CD14-positive monocyte (primary cell): ENCODE measurements at regions not wholly inside any gene's neighbourhood (a gene's known extent, or its start where the extent isn't known, plus 50 kb on each side); places are given as distances from the start of the nearest gene placed in this dataset.
A peak's percentile ranks its signal among the peaks of the same experiment; 100 is the strongest.

ENCODE experiments used
- DNase-seq, 3 donors: peaks; one replicate each; pipeline ENCODE4 v3.0.0-alpha.2; 2011 to 2022
- H2AFZ ChIP-seq: 2 replicates; pipeline ENCODE4 v1.6.0; 2012; ENCODE audit warnings: mild to moderate bottlenecking, low read depth, low read length, inconsistent platforms; ENCODE audit not compliant: insufficient read depth, poor library complexity, severe bottlenecking
- H3K27ac ChIP-seq, 2 donors: 1 replicate in 1 of 2; 2 replicates in 1 of 2; pipeline ENCODE4 v1.5.1; 2012 to 2013; ENCODE audit warnings: low read length in 2 of 2, control low read depth in 1 of 2, inconsistent platforms in 1 of 2, low read depth in 1 of 2, mild to moderate bottlenecking in 1 of 2
- H3K27me3 ChIP-seq, 2 donors: one replicate each; pipeline versions ENCODE4 v1.6.0 to v1.6.1; 2011 to 2013; ENCODE audit warnings: low read length in 2 of 2; ENCODE audit not compliant: control insufficient read depth in 2 of 2, insufficient read depth in 2 of 2
- H3K36me3 ChIP-seq, 2 donors: replicated peaks in 1 of 2; 1 replicate in 1 of 2; 2 replicates in 1 of 2; pipeline versions ENCODE4 v1.5.1 to v1.6.1; 2012 to 2013; ENCODE audit warnings: low read length in 2 of 2, control low read depth in 1 of 2, inconsistent platforms in 1 of 2, mild to moderate bottlenecking in 1 of 2; ENCODE audit not compliant: insufficient read depth in 2 of 2, control insufficient read depth in 1 of 2
- H3K4me1 ChIP-seq, 2 donors: 1 replicate in 1 of 2; 2 replicates in 1 of 2; pipeline versions ENCODE4 v1.5.1 to v1.6.1; 2012 to 2013; ENCODE audit warnings: low read length in 2 of 2, control low read depth in 1 of 2, inconsistent platforms in 1 of 2, mild to moderate bottlenecking in 1 of 2, moderate library complexity in 1 of 2; ENCODE audit not compliant: insufficient read depth in 2 of 2, control insufficient read depth in 1 of 2
- H3K4me2 ChIP-seq: replicated peaks from 2 replicates; pipeline ENCODE3; 2012; ENCODE audit warnings: low read length, moderate library complexity, mild to moderate bottlenecking; ENCODE audit not compliant: poor library complexity, severe bottlenecking; ENCODE audit errors: extremely low read depth
- H3K4me3 ChIP-seq, 3 experiments: fragments of 200-600 bp in 1 of 3; sonication (generic) in 1 of 3; replicated peaks in 1 of 3; 1 replicate in 2 of 3; 2 replicates in 1 of 3; pipeline ENCODE4 v1.5.1; 2011 to 2013; ENCODE audit warnings: low read length in 3 of 3, mild to moderate bottlenecking in 3 of 3, control low read depth in 2 of 3, low read depth in 2 of 3, inconsistent platforms in 1 of 3, moderate library complexity in 1 of 3
- H3K79me2 ChIP-seq: 2 replicates; pipeline ENCODE4 v1.6.0; 2012; ENCODE audit warnings: mild to moderate bottlenecking, control low read depth, inconsistent platforms, low read length, moderate library complexity; ENCODE audit not compliant: insufficient read depth
- H3K9ac ChIP-seq: 2 replicates; pipeline ENCODE4 v1.6.0; 2017; ENCODE audit warnings: low read length, mild to moderate bottlenecking; ENCODE audit not compliant: insufficient read depth, poor library complexity, severe bottlenecking
- H3K9me3 ChIP-seq, 2 donors: replicated peaks in 1 of 2; 1 replicate in 1 of 2; 2 replicates in 1 of 2; pipeline versions ENCODE4 v1.5.1 to v1.6.1; 2012 to 2013; ENCODE audit warnings: low read length in 2 of 2, control low read depth in 1 of 2; ENCODE audit not compliant: control insufficient read depth in 1 of 2, insufficient read depth in 1 of 2
- H4K20me1 ChIP-seq: 2 replicates; pipeline ENCODE4 v1.6.0; 2012; ENCODE audit warnings: mild to moderate bottlenecking, low read length, control low read depth, moderate library complexity; ENCODE audit not compliant: insufficient read depth
- H3K27ac Mint-ChIP-seq, 7 donors: one replicate each; pipeline ENCODE4 v1.8.0; 2020; ENCODE audit warnings: mild to moderate bottlenecking in 7 of 7, mixed read lengths in 7 of 7, moderate library complexity in 6 of 7, inconsistent platforms in 2 of 7
- H3K27me3 Mint-ChIP-seq, 3 donors: one replicate each; pipeline ENCODE4 v1.8.0; 2021 to 2022; ENCODE audit warnings: low read depth in 3 of 3, mild to moderate bottlenecking in 3 of 3, mixed read lengths in 3 of 3, moderate library complexity in 3 of 3, inconsistent platforms in 1 of 3
- H3K36me3 Mint-ChIP-seq, 2 donors: one replicate each; pipeline ENCODE4 v1.8.0; 2020; ENCODE audit warnings: mixed read lengths in 2 of 2, inconsistent platforms in 1 of 2, mild to moderate bottlenecking in 1 of 2
- H3K4me1 Mint-ChIP-seq: one replicate; pipeline ENCODE4 v1.8.0; 2020; ENCODE audit warnings: mild to moderate bottlenecking, mixed read lengths
- H3K4me3 Mint-ChIP-seq, 2 donors: one replicate each; pipeline ENCODE4 v1.8.0; 2020; ENCODE audit warnings: mild to moderate bottlenecking in 2 of 2, mixed read lengths in 2 of 2, moderate library complexity in 1 of 2
- H3K9me3 Mint-ChIP-seq, 7 donors: one replicate each; pipeline ENCODE4 v1.8.0; 2020 to 2022; ENCODE audit warnings: mixed read lengths in 7 of 7, mild to moderate bottlenecking in 6 of 7, moderate library complexity in 6 of 7, inconsistent platforms in 2 of 7
- WGBS: methylation state at CpG from one replicate; pipeline ENCODE4 v1.1.5; 2013; ENCODE audit warnings: missing lambda C conversion rate; ENCODE audit not compliant: insufficient coverage; 5-methylcytosine and 5-hydroxymethylcytosine counted together
- intact Hi-C, 2 donors: fragments of 100-400 bp; cut with micrococcal nuclease; formaldehyde crosslinking; loops; one replicate each; pipeline versions ENCODE4 v1.15.0 to v1.15.1; 2023
- TF ChIP-seq, protein P1 (sequence below): fragments of 200-600 bp; IDR thresholded peaks from one replicate; pipeline ENCODE4 v1.8.0; 2022; ENCODE audit warnings: antibody characterized with exemption, mild to moderate bottlenecking

DNA sequence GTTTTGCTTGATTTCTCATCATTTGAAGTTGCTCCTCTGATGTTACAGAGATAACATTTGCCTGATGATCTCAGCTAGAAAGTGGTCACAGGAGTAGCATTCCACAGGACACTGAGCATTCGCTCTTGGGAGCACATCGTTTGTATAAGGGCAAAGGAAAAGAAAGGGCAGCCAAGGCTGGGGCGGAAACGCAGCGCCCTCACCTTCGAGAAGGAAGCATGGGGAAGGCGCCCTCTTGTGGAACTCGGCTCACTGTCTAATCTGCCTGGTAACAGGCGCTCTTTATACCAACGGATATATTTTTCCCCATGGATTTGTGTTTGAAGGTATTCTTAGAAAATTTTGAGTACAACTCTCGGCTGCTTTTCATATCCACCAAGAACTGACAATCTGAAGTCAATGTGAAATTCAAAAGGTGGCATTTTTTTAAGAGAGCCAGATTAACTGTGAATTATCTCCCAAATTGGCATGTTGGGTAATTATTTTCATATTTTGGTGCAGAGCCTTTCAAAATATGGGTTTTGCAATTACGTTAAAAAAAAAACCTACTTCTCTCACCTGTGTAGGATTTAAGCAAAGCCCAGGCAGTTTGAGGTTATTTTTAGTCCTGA is 172.7 kb downstream of the CAND1 start:
- Mint-ChIP-seq H3K4me1 (peaks cover 13% of the 10 kb centered on the region), H3K9me3 (peaks cover 0 to 7% (median 1%) of the 10 kb centered on the region in 7 donors), H3K27me3 (peaks cover 3 to 4% (median 4%) of the 10 kb centered on the region in 3 donors), H3K27ac (peak overlapping the region in 2 of 7 donors; percentile 5 to 27), H3K36me3 (no peaks in the 10 kb centered on the region), H3K4me3 (no peak overlapping the region)
- DNase-seq = peak; percentile 27 to 49 (median 34)
- Histone ChIP-seq H3K79me2 (no peaks in the 10 kb centered on the region), H4K20me1 (no peaks in the 10 kb centered on the region), H2AFZ (peak overlapping the region; percentile 39), H3K27ac (no peak overlapping the region), H3K9ac (no peak overlapping the region), H3K27me3 (no peaks in the 10 kb centered on the region), H3K4me1 (no peaks in the 10 kb centered on the region), H3K36me3 (no peaks in the 10 kb centered on the region), H3K9me3 (no peaks in the 10 kb centered on the region), H3K4me3 (no peak overlapping the region), H3K4me2 (no peak overlapping the region)
- intact Hi-C loops = no loop called here
- TF ChIP-seq, protein P1, sequence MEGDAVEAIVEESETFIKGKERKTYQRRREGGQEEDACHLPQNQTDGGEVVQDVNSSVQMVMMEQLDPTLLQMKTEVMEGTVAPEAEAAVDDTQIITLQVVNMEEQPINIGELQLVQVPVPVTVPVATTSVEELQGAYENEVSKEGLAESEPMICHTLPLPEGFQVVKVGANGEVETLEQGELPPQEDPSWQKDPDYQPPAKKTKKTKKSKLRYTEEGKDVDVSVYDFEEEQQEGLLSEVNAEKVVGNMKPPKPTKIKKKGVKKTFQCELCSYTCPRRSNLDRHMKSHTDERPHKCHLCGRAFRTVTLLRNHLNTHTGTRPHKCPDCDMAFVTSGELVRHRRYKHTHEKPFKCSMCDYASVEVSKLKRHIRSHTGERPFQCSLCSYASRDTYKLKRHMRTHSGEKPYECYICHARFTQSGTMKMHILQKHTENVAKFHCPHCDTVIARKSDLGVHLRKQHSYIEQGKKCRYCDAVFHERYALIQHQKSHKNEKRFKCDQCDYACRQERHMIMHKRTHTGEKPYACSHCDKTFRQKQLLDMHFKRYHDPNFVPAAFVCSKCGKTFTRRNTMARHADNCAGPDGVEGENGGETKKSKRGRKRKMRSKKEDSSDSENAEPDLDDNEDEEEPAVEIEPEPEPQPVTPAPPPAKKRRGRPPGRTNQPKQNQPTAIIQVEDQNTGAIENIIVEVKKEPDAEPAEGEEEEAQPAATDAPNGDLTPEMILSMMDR = peak; percentile 81
- 10% methylated on average over 6 of the region's 12 CpGs for WGBS

DNA sequence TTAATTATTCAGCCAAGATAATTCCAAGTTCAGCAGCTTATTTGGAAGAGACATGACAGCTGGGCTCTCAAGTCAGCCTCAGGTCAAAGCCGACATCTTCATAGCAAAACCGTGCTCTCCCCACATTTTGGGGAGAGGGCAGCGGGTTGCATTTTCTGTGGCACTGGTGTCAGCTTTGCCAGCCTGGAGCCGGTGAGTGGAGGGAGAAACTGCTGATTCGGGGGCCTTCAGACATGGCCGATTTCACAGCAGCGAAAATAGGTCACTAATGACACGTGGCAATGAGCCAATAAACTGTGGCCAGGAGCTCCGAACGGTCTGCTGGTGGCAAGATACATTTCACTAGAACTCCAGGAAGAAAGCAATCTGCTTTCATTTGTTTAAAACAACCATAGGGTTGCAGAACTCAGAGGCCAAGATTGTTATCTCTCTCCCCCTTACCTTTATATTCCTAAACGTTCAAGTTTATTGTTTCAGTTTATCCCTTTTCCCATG is 173.2 kb downstream of the CAND1 start:
- Mint-ChIP-seq H3K36me3 (no peaks in the 10 kb centered on the region), H3K4me3 (peak overlapping the region in 1 of 2 donors; percentile 67)

More for the DNA sequence above, 173.2 kb downstream of the CAND1 start:
- Histone ChIP-seq H3K36me3 (no peaks in the 10 kb centered on the region), H4K20me1 (no peaks in the 10 kb centered on the region), H2AFZ (no peak overlapping the region), H3K27ac (no peak overlapping the region), H3K4me2 (no peak overlapping the region), H3K79me2 (no peaks in the 10 kb centered on the region), H3K4me3 (no peak overlapping the region), H3K9ac (no peak overlapping the region), H3K4me1 (no peaks in the 10 kb centered on the region), H3K27me3 (no peaks in the 10 kb centered on the region), H3K9me3 (no peaks in the 10 kb centered on the region)
- Mint-ChIP-seq H3K4me1 (peaks cover 13% of the 10 kb centered on the region), H3K9me3 (peaks cover 0 to 7% (median 1%) of the 10 kb centered on the region in 7 donors), H3K27me3 (peaks cover 1 to 4% (median 3%) of the 10 kb centered on the region in 3 donors), H3K27ac (no peak overlapping the region)
- 34% methylated on average over 10 of the region's 11 CpGs for WGBS
- no peak for DNase-seq
- TF ChIP-seq, protein P1 = no peak
- intact Hi-C loops = no loop called here
